ENCODE measurements at regions not wholly inside any gene's neighbourhood (a gene's known extent, or its start where the extent isn't known, plus 50 kb on each side); places are given as distances from the start of the nearest gene placed in this dataset.

GRCh38 chr2:13091861-13092378, 375.2 kb downstream of the TRIB2 start:
- in situ Hi-C loops (cut with MboI), result no loop called here
- no peak overlapping the region for H2AFZ ChIP-seq
- 25 to 43% methylated on average over 2 of the region's 2 CpGs for WGBS, 2 experiments (ENCODE audit: low coverage in 1 of 2, low lambda C conversion rate in 2 of 2, missing lambda C conversion rate in 2 of 2)
- H3K4me1 ChIP-seq (ENCODE audit: insufficient read depth), result no peaks in the 10 kb centered on the region
- no peak overlapping the region for H3K4me2 ChIP-seq (ENCODE audit: unreplicated experiment)
- no peaks in the 10 kb centered on the region for H3K79me2 ChIP-seq (ENCODE audit: insufficient read depth)
- H3K9me3 ChIP-seq (ENCODE audit: low read depth), result no peaks in the 10 kb centered on the region
- H3K4me3 ChIP-seq, result no peak overlapping the region
- no peak for DNase-seq
- no peak for TF ChIP-seq EZH2phosphoT487 (IDR thresholded peaks at IDR 0.05; ENCODE audit: insufficient read depth, low read depth)
- H3K27ac ChIP-seq, result no peak overlapping the region
- no peaks in the 10 kb centered on the region for H4K20me1 ChIP-seq (ENCODE audit: insufficient read depth)
- no peak overlapping the region for H3K9ac ChIP-seq
- H3K36me3 ChIP-seq (ENCODE audit: low read depth), result no peaks in the 10 kb centered on the region
- no peaks in the 10 kb centered on the region for H3K9me2 ChIP-seq (ENCODE audit: insufficient read depth)
- H3K27me3 ChIP-seq (replicated peaks; ENCODE audit: insufficient read depth), result no peaks in the 10 kb centered on the region
- no peaks in the 10 kb centered on the region for H3F3A ChIP-seq (ENCODE audit: insufficient read depth)

GRCh38 chr2:13093416-13093991, 376.8 kb downstream of the TRIB2 start:
- no peak overlapping the region for H2AFZ ChIP-seq
- no peaks in the 10 kb centered on the region for H3K36me3 ChIP-seq (ENCODE audit: low read depth)
- no peaks in the 10 kb centered on the region for H3K79me2 ChIP-seq (ENCODE audit: insufficient read depth)
- no peaks in the 10 kb centered on the region for H3K9me3 ChIP-seq (ENCODE audit: low read depth)
- H3F3A ChIP-seq (ENCODE audit: insufficient read depth), result no peaks in the 10 kb centered on the region
- H3K4me1 ChIP-seq (ENCODE audit: insufficient read depth), result no peaks in the 10 kb centered on the region
- no peak overlapping the region for H3K9ac ChIP-seq
- H3K27me3 ChIP-seq (replicated peaks; ENCODE audit: insufficient read depth), result no peaks in the 10 kb centered on the region
- in situ Hi-C loops (cut with MboI), result no loop called here
- no peak overlapping the region for H3K27ac ChIP-seq
- TF ChIP-seq EZH2phosphoT487 (IDR thresholded peaks at IDR 0.05; ENCODE audit: insufficient read depth, low read depth) (no peak), EZH2 (IDR thresholded peaks at IDR 0.05; ENCODE audit: insufficient read depth, poor library complexity, severe bottlenecking) (no peak)
- no peaks in the 10 kb centered on the region for H4K20me1 ChIP-seq (ENCODE audit: insufficient read depth)
- H3K4me3 ChIP-seq, result no peak overlapping the region
- H3K4me2 ChIP-seq (ENCODE audit: unreplicated experiment), result no peak overlapping the region
- DNase-seq, result no peak
- 2 to 5% methylated on average over 1 of the region's 1 CpG for WGBS, 2 experiments (ENCODE audit: low coverage in 1 of 2, low lambda C conversion rate in 2 of 2, missing lambda C conversion rate in 2 of 2)
- H3K9me2 ChIP-seq (ENCODE audit: insufficient read depth), result no peaks in the 10 kb centered on the region

- WGBS, 2 experiments (ENCODE audit: low coverage in 1 of 2, low lambda C conversion rate in 2 of 2, missing lambda C conversion rate in 2 of 2), result 45 to 57% methylated on average over 4 of the region's 4 CpGs
- Histone ChIP-seq H3K79me2 (ENCODE audit: insufficient read depth) (no peaks in the 10 kb centered on the region), H3K9me3 (ENCODE audit: low read depth) (no peaks in the 10 kb centered on the region)
These were observed 385.8 kb downstream of the TRIB2 start for GRCh38 chr2:13102397-13103063.

GRCh38 chr2:13103151-13103550, 386.4 kb downstream of the TRIB2 start:
- H2AFZ ChIP-seq, result no peak overlapping the region
- no peaks in the 10 kb centered on the region for H3K27me3 ChIP-seq (replicated peaks; ENCODE audit: insufficient read depth)
- H3K36me3 ChIP-seq (ENCODE audit: low read depth), result no peaks in the 10 kb centered on the region
- H3K4me1 ChIP-seq (ENCODE audit: insufficient read depth), result no peaks in the 10 kb centered on the region
- in situ Hi-C loops (cut with MboI), result no loop called here
- H3K79me2 ChIP-seq (ENCODE audit: insufficient read depth), result no peaks in the 10 kb centered on the region
- H3K4me3 ChIP-seq, result no peak overlapping the region
- no peaks in the 10 kb centered on the region for H3K9me3 ChIP-seq (ENCODE audit: low read depth)
- no peak overlapping the region for H3K4me2 ChIP-seq (ENCODE audit: unreplicated experiment)
- 2 to 11% methylated on average over 1 of the region's 1 CpG for WGBS, 2 experiments (ENCODE audit: low coverage in 1 of 2, low lambda C conversion rate in 2 of 2, missing lambda C conversion rate in 2 of 2)
- H3K9me2 ChIP-seq (ENCODE audit: insufficient read depth), result no peaks in the 10 kb centered on the region
- H3K27ac ChIP-seq, result no peak overlapping the region
- H3K9ac ChIP-seq, result no peak overlapping the region
- no peaks in the 10 kb centered on the region for H4K20me1 ChIP-seq (ENCODE audit: insufficient read depth)
- H3F3A ChIP-seq (ENCODE audit: insufficient read depth), result no peaks in the 10 kb centered on the region
- TF ChIP-seq EZH2phosphoT487 (IDR thresholded peaks at IDR 0.05; ENCODE audit: insufficient read depth, low read depth) (no peak), EZH2 (IDR thresholded peaks at IDR 0.05; ENCODE audit: insufficient read depth, poor library complexity, severe bottlenecking) (no peak)
- no peak for DNase-seq

More at GRCh38 chr2:13102397-13103063, 385.8 kb downstream of the TRIB2 start:
- Histone ChIP-seq H3K36me3 (ENCODE audit: low read depth) (no peaks in the 10 kb centered on the region), H3K9ac (no peak overlapping the region), H2AFZ (no peak overlapping the region), H4K20me1 (ENCODE audit: insufficient read depth) (no peaks in the 10 kb centered on the region), H3F3A (ENCODE audit: insufficient read depth) (no peaks in the 10 kb centered on the region), H3K4me1 (ENCODE audit: insufficient read depth) (no peaks in the 10 kb centered on the region), H3K27me3 (replicated peaks; ENCODE audit: insufficient read depth) (no peaks in the 10 kb centered on the region), H3K27ac (no peak overlapping the region), H3K4me3 (no peak overlapping the region), H3K4me2 (ENCODE audit: unreplicated experiment) (no peak overlapping the region), H3K9me2 (ENCODE audit: insufficient read depth) (no peaks in the 10 kb centered on the region)
- no peak for DNase-seq
- in situ Hi-C loops (cut with MboI), result no loop called here
- TF ChIP-seq EZH2 (IDR thresholded peaks at IDR 0.05; ENCODE audit: insufficient read depth, poor library complexity, severe bottlenecking) (no peak), EZH2phosphoT487 (IDR thresholded peaks at IDR 0.05; ENCODE audit: insufficient read depth, low read depth) (no peak)

Data from GM23248 (cell line).